ENCODE measurements at regions not wholly inside any gene's neighbourhood (a gene's known extent, or its start where the extent isn't known, plus 50 kb on each side); places are given as distances from the start of the nearest gene placed in this dataset.
A peak's percentile ranks its signal among the peaks of the same experiment; 100 is the strongest.

DNA sequence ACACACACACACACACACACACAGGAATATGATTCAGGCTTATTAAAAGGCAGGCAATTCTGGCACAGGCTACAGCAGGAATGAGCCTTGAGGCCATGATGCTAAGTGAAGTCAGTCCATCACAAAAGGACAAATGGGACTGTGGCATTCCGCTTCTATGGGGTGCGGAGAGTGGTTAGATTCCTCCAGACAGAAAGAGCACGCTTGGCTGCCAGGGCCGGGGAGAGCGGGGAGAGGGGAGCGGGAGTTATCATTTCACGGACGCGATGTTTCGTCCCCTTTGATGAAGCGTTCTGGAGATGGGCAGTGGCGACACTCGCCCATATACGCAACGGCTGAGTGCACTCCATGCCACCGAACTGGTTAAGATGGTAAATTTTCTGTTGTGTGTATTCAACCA is 58.5 kb upstream of the FAM174B start:
- TF ChIP-seq, protein P1, sequence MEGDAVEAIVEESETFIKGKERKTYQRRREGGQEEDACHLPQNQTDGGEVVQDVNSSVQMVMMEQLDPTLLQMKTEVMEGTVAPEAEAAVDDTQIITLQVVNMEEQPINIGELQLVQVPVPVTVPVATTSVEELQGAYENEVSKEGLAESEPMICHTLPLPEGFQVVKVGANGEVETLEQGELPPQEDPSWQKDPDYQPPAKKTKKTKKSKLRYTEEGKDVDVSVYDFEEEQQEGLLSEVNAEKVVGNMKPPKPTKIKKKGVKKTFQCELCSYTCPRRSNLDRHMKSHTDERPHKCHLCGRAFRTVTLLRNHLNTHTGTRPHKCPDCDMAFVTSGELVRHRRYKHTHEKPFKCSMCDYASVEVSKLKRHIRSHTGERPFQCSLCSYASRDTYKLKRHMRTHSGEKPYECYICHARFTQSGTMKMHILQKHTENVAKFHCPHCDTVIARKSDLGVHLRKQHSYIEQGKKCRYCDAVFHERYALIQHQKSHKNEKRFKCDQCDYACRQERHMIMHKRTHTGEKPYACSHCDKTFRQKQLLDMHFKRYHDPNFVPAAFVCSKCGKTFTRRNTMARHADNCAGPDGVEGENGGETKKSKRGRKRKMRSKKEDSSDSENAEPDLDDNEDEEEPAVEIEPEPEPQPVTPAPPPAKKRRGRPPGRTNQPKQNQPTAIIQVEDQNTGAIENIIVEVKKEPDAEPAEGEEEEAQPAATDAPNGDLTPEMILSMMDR (IDR thresholded peaks at IDR 0.05; ENCODE audit: insufficient read depth, low read depth, low read length, missing control alignments) = no peak
- DNase-seq (ENCODE audit: low read depth) = no peak
- H3K4me3 ChIP-seq (ENCODE audit: low read depth, low read length) = peak overlapping the region; percentile 51

DNA sequence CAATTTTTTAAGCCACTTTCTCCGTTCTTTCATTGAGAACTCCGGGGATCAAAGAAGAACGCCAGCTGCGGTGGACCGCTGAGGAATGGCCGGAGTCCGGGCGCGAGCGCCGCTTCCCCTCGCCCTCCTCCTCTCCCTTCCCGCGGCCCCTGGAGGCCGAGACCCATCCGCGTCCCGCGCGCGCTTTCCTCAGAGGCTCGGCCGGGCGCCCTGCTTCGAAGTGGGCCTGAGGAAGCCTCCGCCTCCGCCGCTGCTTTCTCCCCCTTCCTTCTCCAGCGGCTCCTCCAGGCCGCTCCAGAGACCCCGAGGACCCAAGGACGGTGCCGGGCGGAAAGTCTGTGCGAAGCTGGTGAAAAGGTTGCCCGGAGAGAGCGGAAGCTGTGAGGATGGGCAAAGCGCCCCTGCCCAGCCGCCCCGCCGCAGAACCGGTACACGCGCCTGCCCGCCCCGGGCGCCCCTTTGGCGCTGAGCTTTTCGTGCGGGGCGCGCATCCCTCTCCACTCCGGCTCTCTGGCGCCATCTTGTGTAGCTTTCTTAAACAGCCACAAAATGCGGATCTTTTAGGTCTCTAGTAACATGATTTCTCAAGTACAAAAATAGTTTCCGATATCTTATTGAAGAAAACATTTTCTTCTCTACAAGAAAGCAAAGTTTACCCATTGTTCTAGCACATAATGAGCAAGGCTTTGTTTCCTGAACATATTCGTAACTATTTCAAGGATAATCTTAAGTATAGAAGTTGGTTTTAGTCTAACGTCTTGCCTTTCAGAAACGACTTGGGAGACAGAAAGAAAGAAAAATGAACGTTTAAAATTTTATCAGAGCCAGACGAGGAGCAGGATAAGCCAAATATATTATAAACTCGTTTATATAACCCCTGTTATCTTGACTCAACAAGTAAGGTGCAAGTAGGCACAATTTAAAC is 59.2 kb upstream of the FAM174B start:
- TF ChIP-seq, protein P1 (IDR thresholded peaks at IDR 0.05; ENCODE audit: insufficient read depth, low read depth, low read length, missing control alignments) = peak; percentile 80
- peak overlapping the region; percentile 51 for H3K4me3 ChIP-seq (ENCODE audit: low read depth, low read length)

DNA sequence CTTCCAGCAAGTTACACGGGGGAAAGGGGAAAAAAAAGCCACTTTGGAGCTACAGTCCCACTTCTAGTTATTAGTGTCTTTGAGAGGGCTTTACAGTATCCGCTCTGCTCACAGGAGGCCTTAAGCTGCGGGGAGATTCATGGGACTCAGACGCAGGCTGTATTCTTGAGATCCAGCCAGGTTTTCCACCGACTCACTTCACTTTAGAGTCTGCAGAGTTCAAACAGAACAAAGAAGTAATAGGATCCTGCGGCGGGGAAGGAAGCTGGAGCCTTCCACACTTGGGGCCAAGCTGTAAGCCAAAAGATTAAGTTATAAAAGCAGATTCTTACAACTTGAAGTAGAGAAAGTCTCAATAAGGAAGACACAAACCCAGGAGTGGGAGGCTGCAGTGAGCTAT is 60.2 kb upstream of the FAM174B start:
- no peak for DNase-seq (ENCODE audit: low read depth)
- no peak overlapping the region for H3K4me3 ChIP-seq (ENCODE audit: low read depth, low read length)
- TF ChIP-seq, protein P1 (IDR thresholded peaks at IDR 0.05; ENCODE audit: insufficient read depth, low read depth, low read length, missing control alignments) = no peak

More for the DNA sequence above, 59.2 kb upstream of the FAM174B start:
- DNase-seq (ENCODE audit: low read depth) = peak; percentile 67

DNA sequence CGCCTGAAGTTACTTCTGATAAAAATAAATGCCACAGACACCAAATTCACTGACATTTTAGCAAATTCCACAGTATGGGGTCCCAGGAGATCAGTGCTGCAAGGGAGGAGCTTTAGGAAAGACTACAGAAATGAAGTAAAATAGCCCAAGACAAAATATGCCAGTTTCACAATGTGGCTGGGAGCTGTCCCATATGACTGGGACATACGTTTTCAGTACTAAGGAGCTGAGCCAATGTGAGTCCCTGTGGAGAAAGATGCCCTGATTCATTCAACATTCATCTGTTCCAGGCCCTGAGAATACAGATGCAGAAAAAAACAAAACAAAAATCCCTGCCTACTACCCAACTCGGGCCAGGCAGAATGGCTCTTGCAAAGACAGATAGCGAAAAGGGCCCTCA is 63.4 kb upstream of the FAM174B start:
- no peak for DNase-seq (ENCODE audit: low read depth)
- TF ChIP-seq, protein P1 (IDR thresholded peaks at IDR 0.05; ENCODE audit: insufficient read depth, low read depth, low read length, missing control alignments) = no peak
- no peak overlapping the region for H3K4me3 ChIP-seq (ENCODE audit: low read depth, low read length)

DNA sequence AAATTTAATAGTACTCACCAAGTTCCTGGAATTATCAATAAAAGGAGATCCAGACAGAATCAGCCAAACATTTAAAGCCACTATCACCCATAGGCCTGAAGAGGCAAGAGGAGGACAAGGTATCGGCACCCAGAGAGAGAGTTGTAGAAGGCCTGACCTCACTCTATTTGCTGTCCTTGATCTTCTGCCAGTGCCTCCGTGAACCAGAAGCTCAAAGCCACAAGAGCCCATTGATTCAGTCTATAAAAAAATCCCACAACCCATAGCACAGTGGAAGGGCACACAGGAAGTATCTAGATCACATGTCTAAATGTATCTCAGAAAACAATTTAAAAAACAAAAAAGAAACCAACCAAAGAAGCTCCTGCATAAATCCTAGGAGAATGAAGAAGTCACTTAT is 68.6 kb upstream of the FAM174B start:
- TF ChIP-seq, protein P1 (IDR thresholded peaks at IDR 0.05; ENCODE audit: insufficient read depth, low read depth, low read length, missing control alignments) = no peak
- H3K4me3 ChIP-seq (ENCODE audit: low read depth, low read length) = no peak overlapping the region
- no peak for DNase-seq (ENCODE audit: low read depth)

DNA sequence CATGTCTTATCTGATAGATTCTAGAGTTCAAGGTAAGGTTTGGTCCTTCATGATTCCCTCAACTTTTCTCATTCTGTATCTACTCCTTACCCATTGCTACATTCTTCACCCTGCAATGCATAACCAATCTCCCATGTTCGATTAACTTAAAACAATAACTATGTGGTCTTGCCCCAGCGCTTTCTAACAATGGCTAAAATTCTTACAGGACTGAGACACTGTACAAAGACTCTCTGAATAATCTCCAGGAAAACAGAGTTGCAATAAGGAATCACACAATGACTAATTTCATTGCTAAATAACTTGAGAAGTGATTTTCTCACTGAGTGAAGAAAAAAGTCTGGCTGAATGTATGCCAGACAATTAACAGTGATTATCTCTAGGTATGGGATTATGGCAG is 69.6 kb upstream of the FAM174B start:
- TF ChIP-seq, protein P1 (IDR thresholded peaks at IDR 0.05; ENCODE audit: insufficient read depth, low read depth, low read length, missing control alignments) = no peak
- no peak for DNase-seq (ENCODE audit: low read depth)
- H3K4me3 ChIP-seq (ENCODE audit: low read depth, low read length) = no peak overlapping the region

All from GM12865 (cell line).